WTC11 (cell line): ENCODE measurements at regions not wholly inside any gene's neighbourhood (a gene's known extent, or its start where the extent isn't known, plus 50 kb on each side); places are given as distances from the start of the nearest gene placed in this dataset.

Source experiments
- ATAC-seq: fragments of 200-7000 bp; cut with Tn5 transposase; 2 replicates; pipeline ENCODE4 v1.10.0; 2021; ENCODE audit warnings: mild to moderate bottlenecking, moderate library complexity
- CTCF ChIA-PET: fragments of 300-600 bp; sonication (Branson Sonifier 250); formaldehyde crosslinking; loops from one replicate; lab custom pipeline; 2021; ENCODE audit warnings: antibody characterized with exemption; lab: Charles Lee
- POLR2A ChIA-PET: fragments of 350-600 bp; sonication (Branson Sonifier 250); formaldehyde crosslinking; loops from one replicate; lab custom pipeline; 2021; ENCODE audit warnings: antibody characterized with exemption; lab: Charles Lee
- DNase-seq: peaks from one replicate; pipeline ENCODE4 v3.0.0; 2021; ENCODE audit warnings: low spot score
- H3K27ac Mint-ChIP-seq: 2 replicates; pipeline ENCODE4 v1.8.0; 2021; ENCODE audit warnings: mixed read lengths
- H3K27me3 Mint-ChIP-seq: 2 replicates; pipeline ENCODE4 v1.8.0; 2021; ENCODE audit warnings: low read depth, mild to moderate bottlenecking, moderate library complexity, mixed read lengths
- H3K36me3 Mint-ChIP-seq: 2 replicates; pipeline ENCODE4 v1.8.0; 2021; ENCODE audit warnings: mixed read lengths
- H3K4me1 Mint-ChIP-seq: 2 replicates; pipeline ENCODE4 v1.8.0; 2022; ENCODE audit warnings: mixed read lengths
- H3K4me3 Mint-ChIP-seq: 2 replicates; pipeline ENCODE4 v1.8.0; 2021; ENCODE audit warnings: mild to moderate bottlenecking, moderate library complexity, mixed read lengths
- H3K9me3 Mint-ChIP-seq: 2 replicates; pipeline ENCODE4 v1.8.0; 2021; ENCODE audit warnings: mixed read lengths
- AFF4 ChIP-seq: sonication (generic); formaldehyde crosslinking; IDR thresholded peaks from 2 replicates; pipeline ENCODE4 v1.8.1; 2023; ENCODE audit warnings: mild to moderate bottlenecking, missing genetic modification reagents, borderline replicate concordance
- ATF6 ChIP-seq: sonication (generic); formaldehyde crosslinking; IDR thresholded peaks from 2 replicates; pipeline ENCODE4 v1.8.1; 2023; ENCODE audit warnings: mild to moderate bottlenecking, missing genetic modification reagents
- E2F5 ChIP-seq: sonication (generic); formaldehyde crosslinking; IDR thresholded peaks from 2 replicates; pipeline ENCODE4 v1.8.1; 2022; ENCODE audit warnings: mild to moderate bottlenecking, moderate library complexity, missing genetic modification reagents
- EMX1 ChIP-seq: fragments of 250-450 bp; sonication (Bioruptor Pico); IDR thresholded peaks from 2 replicates; pipeline ENCODE4 v1.8.0; 2021; ENCODE audit warnings: mild to moderate bottlenecking
- JAZF1 ChIP-seq: fragments of 250-450 bp; sonication (Bioruptor Pico); IDR thresholded peaks from 2 replicates; pipeline ENCODE4 v1.9.0; 2021; ENCODE audit warnings: moderate library complexity, mild to moderate bottlenecking, inconsistent platforms
- JUN ChIP-seq: sonication (generic); formaldehyde crosslinking; IDR thresholded peaks from 2 replicates; pipeline ENCODE4 v1.8.0; 2023; ENCODE audit warnings: mild to moderate bottlenecking, missing genetic modification reagents
- KAT7 ChIP-seq: sonication (generic); formaldehyde crosslinking; IDR thresholded peaks from 2 replicates; pipeline ENCODE4 v1.8.1; 2023; ENCODE audit warnings: missing genetic modification reagents, mild to moderate bottlenecking, borderline replicate concordance
- NFE2L1 ChIP-seq: sonication (generic); formaldehyde crosslinking; IDR thresholded peaks from 2 replicates; pipeline ENCODE4 v1.8.1; 2023; ENCODE audit warnings: missing genetic modification reagents
- NR2C2 ChIP-seq: sonication (generic); formaldehyde crosslinking; IDR thresholded peaks from 2 replicates; pipeline ENCODE4 v1.8.0; 2022; ENCODE audit warnings: mild to moderate bottlenecking, missing genetic modification reagents
- RELA ChIP-seq: sonication (generic); formaldehyde crosslinking; IDR thresholded peaks from 2 replicates; pipeline ENCODE4 v1.8.1; 2022; ENCODE audit warnings: missing genetic modification reagents, mild to moderate bottlenecking, borderline replicate concordance
- SOX15 ChIP-seq: fragments of 250-450 bp; sonication (Bioruptor Pico); IDR thresholded peaks from 2 replicates; pipeline ENCODE4 v1.9.0; 2021; ENCODE audit warnings: mild to moderate bottlenecking
- TEAD4 ChIP-seq: sonication (generic); formaldehyde crosslinking; IDR thresholded peaks from 2 replicates; pipeline ENCODE4 v1.8.0; 2022; ENCODE audit warnings: mild to moderate bottlenecking, missing genetic modification reagents
- ZNF232 ChIP-seq: sonication (generic); formaldehyde crosslinking; IDR thresholded peaks from 2 replicates; pipeline ENCODE4 v1.8.0; 2022; ENCODE audit warnings: mild to moderate bottlenecking, missing genetic modification reagents
- ZNF512 ChIP-seq: sonication (generic); formaldehyde crosslinking; IDR thresholded peaks from 2 replicates; pipeline ENCODE4 v1.8.1; 2022; ENCODE audit warnings: missing genetic modification reagents, borderline replicate concordance
- TF ChIP-seq, protein P1 (sequence below): fragments of 250-450 bp; sonication (Bioruptor Pico); IDR thresholded peaks from 2 replicates; pipeline ENCODE4 v1.9.0; 2021; ENCODE audit warnings: mild to moderate bottlenecking
- TF ChIP-seq, protein P2 (sequence below): sonication (generic); formaldehyde crosslinking; IDR thresholded peaks from 2 replicates; pipeline ENCODE4 v1.8.1; 2023; ENCODE audit warnings: mild to moderate bottlenecking, missing genetic modification reagents, moderate library complexity
- TF ChIP-seq, protein P3 (sequence below): sonication (generic); formaldehyde crosslinking; IDR thresholded peaks from 2 replicates; pipeline ENCODE4 v1.8.0; 2022; ENCODE audit warnings: mild to moderate bottlenecking, missing genetic modification reagents

GRCh38 chr9:91001146-91001611, 199.6 kb downstream of the SYK start:
- no peak overlapping the region for H3K4me3 Mint-ChIP-seq
- H3K9me3 Mint-ChIP-seq: peaks cover 23% of the 10 kb centered on the region
- ChIA-PET POLR2A (no interaction called here), CTCF (no interaction called here)
- H3K27me3 Mint-ChIP-seq: no peaks in the 10 kb centered on the region
- TF ChIP-seq NFE2L1 (CRISPR knock-in tag): no peak
- TF ChIP-seq JAZF1 (CRISPR knock-in tag): no peak
- no peak for TF ChIP-seq ZNF232 (CRISPR knock-in tag)
- TF ChIP-seq, protein P1, sequence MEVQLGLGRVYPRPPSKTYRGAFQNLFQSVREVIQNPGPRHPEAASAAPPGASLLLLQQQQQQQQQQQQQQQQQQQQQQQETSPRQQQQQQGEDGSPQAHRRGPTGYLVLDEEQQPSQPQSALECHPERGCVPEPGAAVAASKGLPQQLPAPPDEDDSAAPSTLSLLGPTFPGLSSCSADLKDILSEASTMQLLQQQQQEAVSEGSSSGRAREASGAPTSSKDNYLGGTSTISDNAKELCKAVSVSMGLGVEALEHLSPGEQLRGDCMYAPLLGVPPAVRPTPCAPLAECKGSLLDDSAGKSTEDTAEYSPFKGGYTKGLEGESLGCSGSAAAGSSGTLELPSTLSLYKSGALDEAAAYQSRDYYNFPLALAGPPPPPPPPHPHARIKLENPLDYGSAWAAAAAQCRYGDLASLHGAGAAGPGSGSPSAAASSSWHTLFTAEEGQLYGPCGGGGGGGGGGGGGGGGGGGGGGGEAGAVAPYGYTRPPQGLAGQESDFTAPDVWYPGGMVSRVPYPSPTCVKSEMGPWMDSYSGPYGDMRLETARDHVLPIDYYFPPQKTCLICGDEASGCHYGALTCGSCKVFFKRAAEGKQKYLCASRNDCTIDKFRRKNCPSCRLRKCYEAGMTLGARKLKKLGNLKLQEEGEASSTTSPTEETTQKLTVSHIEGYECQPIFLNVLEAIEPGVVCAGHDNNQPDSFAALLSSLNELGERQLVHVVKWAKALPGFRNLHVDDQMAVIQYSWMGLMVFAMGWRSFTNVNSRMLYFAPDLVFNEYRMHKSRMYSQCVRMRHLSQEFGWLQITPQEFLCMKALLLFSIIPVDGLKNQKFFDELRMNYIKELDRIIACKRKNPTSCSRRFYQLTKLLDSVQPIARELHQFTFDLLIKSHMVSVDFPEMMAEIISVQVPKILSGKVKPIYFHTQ (CRISPR knock-in tag): no peak
- TF ChIP-seq EMX1: no peak
- TF ChIP-seq ZNF512 (CRISPR knock-in tag): no peak
- TF ChIP-seq, protein P2, sequence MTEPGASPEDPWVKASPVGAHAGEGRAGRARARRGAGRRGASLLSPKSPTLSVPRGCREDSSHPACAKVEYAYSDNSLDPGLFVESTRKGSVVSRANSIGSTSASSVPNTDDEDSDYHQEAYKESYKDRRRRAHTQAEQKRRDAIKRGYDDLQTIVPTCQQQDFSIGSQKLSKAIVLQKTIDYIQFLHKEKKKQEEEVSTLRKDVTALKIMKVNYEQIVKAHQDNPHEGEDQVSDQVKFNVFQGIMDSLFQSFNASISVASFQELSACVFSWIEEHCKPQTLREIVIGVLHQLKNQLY (CRISPR knock-in tag): no peak
- TF ChIP-seq, protein P3, sequence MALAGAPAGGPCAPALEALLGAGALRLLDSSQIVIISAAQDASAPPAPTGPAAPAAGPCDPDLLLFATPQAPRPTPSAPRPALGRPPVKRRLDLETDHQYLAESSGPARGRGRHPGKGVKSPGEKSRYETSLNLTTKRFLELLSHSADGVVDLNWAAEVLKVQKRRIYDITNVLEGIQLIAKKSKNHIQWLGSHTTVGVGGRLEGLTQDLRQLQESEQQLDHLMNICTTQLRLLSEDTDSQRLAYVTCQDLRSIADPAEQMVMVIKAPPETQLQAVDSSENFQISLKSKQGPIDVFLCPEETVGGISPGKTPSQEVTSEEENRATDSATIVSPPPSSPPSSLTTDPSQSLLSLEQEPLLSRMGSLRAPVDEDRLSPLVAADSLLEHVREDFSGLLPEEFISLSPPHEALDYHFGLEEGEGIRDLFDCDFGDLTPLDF (CRISPR knock-in tag): no peak
- TF ChIP-seq TEAD4 (CRISPR knock-in tag): no peak
- TF ChIP-seq AFF4 (CRISPR knock-in tag): no peak
- no peak for TF ChIP-seq SOX15 (CRISPR knock-in tag)
- TF ChIP-seq NR2C2 (CRISPR knock-in tag): no peak
- ATAC-seq: no peak
- H3K4me1 Mint-ChIP-seq: peaks cover 3% of the 10 kb centered on the region
- no peak overlapping the region for H3K27ac Mint-ChIP-seq
- DNase-seq: no peak
- peaks cover 14% of the 10 kb centered on the region for H3K36me3 Mint-ChIP-seq

DNA sequence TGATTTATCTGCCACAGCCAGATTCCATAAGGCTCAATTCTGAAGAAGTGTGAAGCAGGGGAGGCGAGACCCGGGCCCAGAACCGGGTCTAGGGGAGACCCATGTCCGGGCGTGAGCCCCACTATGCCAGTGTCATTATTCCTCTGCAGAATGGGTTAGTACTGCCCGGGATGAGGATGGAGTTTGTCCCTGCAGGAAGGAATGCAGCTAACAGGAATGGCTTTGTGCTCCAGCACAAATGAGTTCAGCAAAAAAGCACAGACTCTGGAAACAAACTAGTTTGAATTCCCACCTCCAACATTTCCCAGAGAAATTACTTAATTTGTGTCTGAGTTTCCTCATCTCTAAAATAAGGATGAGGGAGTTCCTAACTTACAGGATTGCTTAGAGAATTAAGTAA, 202.9 kb downstream of the SYK start:
- DNase-seq: no peak
- H3K4me3 Mint-ChIP-seq: no peak overlapping the region
- POLR2A ChIA-PET: no interaction called here
- CTCF ChIA-PET: interaction anchor here (0.7 to 2.5 kb wide), 15 partner anchors 10 to 723 kb away, joined by 3 to 24 read pairs (median 3); no protein-coding TSS in a partner anchor
- H3K27ac Mint-ChIP-seq: no peak overlapping the region
- H3K27me3 Mint-ChIP-seq: no peaks in the 10 kb centered on the region; the same call in 1 of the 2 replicates
- H3K36me3 Mint-ChIP-seq: peaks cover 14% of the 10 kb centered on the region
- peaks cover 23% of the 10 kb centered on the region for H3K9me3 Mint-ChIP-seq
- ATAC-seq: peak; percentile 53
- H3K4me1 Mint-ChIP-seq: no peaks in the 10 kb centered on the region
- TF ChIP-seq RELA (CRISPR knock-in tag) (no peak), ATF6 (no peak), JUN (CRISPR knock-in tag) (no peak), KAT7 (no peak), AFF4 (CRISPR knock-in tag) (no peak), E2F5 (CRISPR knock-in tag) (no peak)
